ENCODE measurements at regions not wholly inside any gene's neighbourhood (a gene's known extent, or its start where the extent isn't known, plus 50 kb on each side); places are given as distances from the start of the nearest gene placed in this dataset.

GRCh38 chr9:130755377-130756007 is 61.9 kb downstream of the EXOSC2 start:
- H3K36me3 ChIP-seq, result no peaks in the 10 kb centered on the region
- H3K27ac ChIP-seq, result peak overlapping the region in 2 of 3 donors; percentile 21 to 58
- TF ChIP-seq POLR2A (IDR thresholded peaks at IDR 0.05) (no peak), CTCF (IDR thresholded peaks at IDR 0.05) (no peak)
- H3K4me3 ChIP-seq (replicated peaks in 1 of 3), result no peak overlapping the region
- intact Hi-C loops (cut with DNase I), result no loop called here
- no peaks in the 10 kb centered on the region for H3K27me3 ChIP-seq
- WGBS, 2 donors, result 69 to 71% methylated on average over 9 to 10 of the region's 10 CpGs
- no peaks in the 10 kb centered on the region for H3K9me3 ChIP-seq
- DNase-seq, result no peak
- peaks cover 25 to 40% of the 10 kb centered on the region in 2 donors for H3K4me1 ChIP-seq

DNA sequence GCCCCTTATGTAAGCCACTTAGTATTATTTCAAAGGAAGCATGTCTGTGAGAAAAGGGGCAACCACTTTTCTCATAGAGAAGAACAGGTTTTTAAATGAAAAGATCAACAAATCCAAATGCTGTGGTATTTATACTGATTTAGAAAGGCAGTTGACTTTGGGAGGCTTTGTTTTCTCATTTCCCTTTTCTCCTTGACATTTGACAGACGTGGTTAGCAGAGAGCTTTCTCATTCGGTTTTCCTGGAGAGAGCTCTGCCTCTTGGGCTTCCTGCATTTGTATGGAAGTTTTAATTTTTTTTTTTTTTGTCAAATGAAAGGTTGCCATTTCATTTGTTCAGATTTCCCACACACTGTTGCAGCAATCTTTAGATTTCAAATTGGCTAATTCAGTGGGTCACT is 62.5 kb downstream of the EXOSC2 start:
- intact Hi-C loops (cut with DNase I), result no loop called here
- Histone ChIP-seq H3K4me1 (peaks cover 25 to 40% of the 10 kb centered on the region in 2 donors), H3K9me3 (no peaks in the 10 kb centered on the region), H3K4me3 (replicated peaks in 1 of 3) (no peak overlapping the region), H3K36me3 (no peaks in the 10 kb centered on the region), H3K27me3 (no peaks in the 10 kb centered on the region), H3K27ac (peak overlapping the region in 2 of 3 donors; percentile 21 to 58)
- TF ChIP-seq CTCF (IDR thresholded peaks at IDR 0.05) (no peak), POLR2A (IDR thresholded peaks at IDR 0.05) (no peak)
- WGBS, 2 donors, result 3 to 14% methylated on average over 2 of the region's 2 CpGs
- DNase-seq, result no peak

DNA sequence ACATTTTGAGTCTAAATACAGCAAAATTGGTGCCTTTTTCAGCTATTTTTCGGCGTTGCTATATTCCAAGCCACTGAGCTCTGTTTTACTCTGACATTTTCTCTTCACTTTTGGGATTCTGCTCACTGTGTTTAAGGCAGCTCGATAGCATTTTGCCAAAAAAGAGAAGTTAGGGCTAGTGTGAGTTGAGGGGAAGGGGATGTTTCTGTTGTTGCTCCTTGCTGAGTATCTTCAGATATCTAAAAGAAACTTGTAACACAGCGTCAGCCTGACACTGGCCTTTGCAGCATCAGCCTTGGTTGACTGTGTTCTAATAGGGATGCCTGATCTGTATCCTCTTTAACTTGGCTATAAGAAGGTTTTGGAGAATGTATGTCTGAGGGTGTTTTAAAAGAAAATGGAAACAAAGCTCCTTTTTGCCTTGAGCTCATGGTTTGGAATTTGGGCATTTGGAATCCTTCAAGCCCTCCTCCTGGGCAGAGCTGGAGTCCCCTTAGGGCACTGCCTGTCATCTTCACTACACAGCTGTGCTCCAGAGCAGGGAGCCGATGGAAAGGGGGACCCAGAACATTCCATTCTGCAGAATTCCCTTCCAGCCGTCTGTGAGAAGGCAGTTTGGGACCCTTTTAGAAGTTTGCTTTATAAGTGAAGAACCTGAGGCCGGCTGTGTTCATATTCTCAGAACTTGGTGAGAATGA is 63.0 kb downstream of the EXOSC2 start:
- H3K4me3 ChIP-seq (replicated peaks in 1 of 3), result no peak overlapping the region
- H3K36me3 ChIP-seq, result no peaks in the 10 kb centered on the region
- TF ChIP-seq CTCF (IDR thresholded peaks at IDR 0.05) (no peak), POLR2A (IDR thresholded peaks at IDR 0.05) (no peak)
- WGBS, 2 donors, result 75 to 82% methylated on average over 7 of the region's 7 CpGs
- H3K9me3 ChIP-seq, result no peaks in the 10 kb centered on the region
- intact Hi-C loops (cut with DNase I), result no loop called here
- peak overlapping the region in 2 of 3 donors; percentile 21 to 58 for H3K27ac ChIP-seq
- no peaks in the 10 kb centered on the region for H3K27me3 ChIP-seq
- DNase-seq, result no peak
- H3K4me1 ChIP-seq, result peaks cover 25 to 40% of the 10 kb centered on the region in 2 donors

GRCh38 chr9:130759738-130760137 is 66.2 kb downstream of the EXOSC2 start:
- no peaks in the 10 kb centered on the region for H3K27me3 ChIP-seq
- peaks cover 25 to 43% of the 10 kb centered on the region in 2 donors for H3K4me1 ChIP-seq
- no peak overlapping the region for H3K4me3 ChIP-seq (replicated peaks in 1 of 3)
- intact Hi-C loops (cut with DNase I), result loop anchor here (10.0 kb wide), 1 partner anchor 45 kb away; no protein-coding TSS in a partner anchor
- H3K36me3 ChIP-seq, result no peaks in the 10 kb centered on the region
- 31 to 43% methylated on average over 4 of the region's 4 CpGs for WGBS, 2 donors
- no peaks in the 10 kb centered on the region for H3K9me3 ChIP-seq
- H3K27ac ChIP-seq, result no peak overlapping the region
- TF ChIP-seq POLR2A (IDR thresholded peaks at IDR 0.05) (no peak), CTCF (IDR thresholded peaks at IDR 0.05) (peak in 1 of 6 experiments; percentile 32)
- peak; percentile 62 to 66 for DNase-seq

Data from thyroid gland (tissue), 4 donors.